Activated CD8-positive, alpha-beta memory T cell treated with anti-CD3 and anti-CD28 coated beads for 36 hours (primary cell): ENCODE measurements at regions not wholly inside any gene's neighbourhood (a gene's known extent, or its start where the extent isn't known, plus 50 kb on each side); places are given as distances from the start of the nearest gene placed in this dataset.

ENCODE experiments used
- CTCF ChIA-PET: fragments of 350-600 bp; sonication (Branson Sonifier 250); formaldehyde crosslinking; loops from one replicate; lab custom pipeline; 2021; ENCODE audit warnings: antibody characterized with exemption; lab: Charles Lee
- POLR2A ChIA-PET: fragments of 350-600 bp; sonication (Branson Sonifier 250); formaldehyde crosslinking; loops from one replicate; lab custom pipeline; 2021; ENCODE audit warnings: antibody characterized with exemption; lab: Charles Lee

DNA sequence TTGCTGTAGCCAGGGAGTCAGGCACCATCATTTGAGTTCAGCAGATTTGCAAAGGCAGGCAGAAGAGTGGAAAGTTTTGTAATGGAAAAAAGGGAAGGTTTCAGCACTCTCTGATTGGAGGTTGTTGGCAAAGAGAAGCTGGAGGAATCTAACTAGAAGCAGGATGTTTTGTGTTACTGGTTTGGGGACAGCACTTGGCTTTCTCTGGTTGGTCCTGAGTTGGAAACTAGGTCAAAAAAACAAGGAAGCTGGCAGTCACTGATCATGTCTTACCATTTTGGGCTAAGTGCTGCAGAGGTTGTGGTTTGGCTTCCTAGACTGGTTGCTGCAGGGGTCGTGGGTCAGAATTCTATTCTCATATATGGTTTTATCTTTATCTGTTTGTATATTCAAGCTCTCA lies 189.8 kb downstream of the DRD1 start:
- CTCF ChIA-PET = no interaction called here
- POLR2A ChIA-PET = no interaction called here

DNA sequence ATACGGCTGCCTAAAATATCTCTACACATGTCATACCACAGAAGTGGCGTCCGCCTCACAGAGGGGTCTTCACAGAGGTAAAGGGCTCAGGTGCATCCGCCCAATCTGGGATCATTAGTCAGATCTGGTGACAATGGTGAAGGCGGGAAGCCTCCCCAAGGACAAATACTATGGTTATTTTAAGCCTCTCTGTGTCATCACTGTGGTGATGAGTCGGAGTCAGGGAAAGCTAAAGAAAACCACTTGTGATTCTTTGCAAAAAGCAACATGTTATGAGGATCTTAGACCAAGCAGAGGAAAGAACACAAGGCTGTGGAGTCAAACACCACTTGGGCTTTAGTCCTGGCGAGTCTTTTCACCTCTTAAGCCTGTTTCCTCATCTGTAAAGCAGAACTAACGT lies 190.4 kb downstream of the DRD1 start:
- POLR2A ChIA-PET = no interaction called here
- CTCF ChIA-PET = no interaction called here

DNA sequence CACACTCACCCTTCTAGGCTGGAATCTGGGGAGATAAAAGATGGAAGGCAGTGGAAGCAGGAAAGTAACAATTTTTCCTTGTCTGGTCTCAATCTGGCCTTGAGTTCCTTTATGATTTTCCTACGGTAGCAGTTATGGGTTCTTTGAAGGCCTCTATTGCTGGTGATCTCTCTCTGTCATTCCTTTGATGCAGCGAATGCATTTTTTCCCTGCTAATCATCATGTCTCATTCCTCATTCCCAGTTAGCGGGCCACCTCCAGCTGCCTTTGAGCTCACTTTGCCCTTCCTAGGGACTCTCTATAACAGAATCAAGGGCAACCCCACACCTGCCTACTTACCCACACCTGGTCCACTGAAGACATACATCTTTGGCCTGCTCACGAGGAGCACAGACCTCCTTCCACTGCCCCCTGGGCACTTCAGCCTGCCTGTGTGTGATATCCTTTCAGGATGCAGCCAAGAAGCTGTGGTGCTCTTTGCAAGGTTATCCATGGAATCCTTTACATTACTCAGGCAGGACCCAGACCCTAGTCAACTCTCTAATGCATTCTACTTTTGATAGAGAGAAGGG lies 191.7 kb downstream of the DRD1 start:
- POLR2A ChIA-PET = no interaction called here
- CTCF ChIA-PET = no interaction called here

DNA sequence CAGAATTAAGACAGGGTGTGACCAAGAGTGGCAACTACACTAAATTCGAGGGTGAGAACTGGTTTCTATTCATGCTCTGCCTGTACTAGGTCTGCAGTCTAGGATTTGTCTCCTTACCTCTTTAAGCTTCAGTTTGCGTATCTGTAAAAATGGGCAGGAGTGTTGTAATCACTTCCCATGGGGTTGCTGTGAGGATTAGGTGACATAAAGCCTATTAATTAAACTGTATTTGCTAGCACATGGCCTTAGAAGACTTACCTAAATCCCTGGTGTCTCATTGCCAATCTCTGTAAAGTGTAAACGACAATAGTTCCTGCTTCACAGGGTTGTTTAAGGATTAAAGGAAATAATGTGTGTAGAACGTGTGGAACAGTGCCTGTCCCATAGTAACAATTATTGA lies 193.6 kb downstream of the DRD1 start:
- ChIA-PET CTCF (no interaction called here), POLR2A (no interaction called here)

DNA sequence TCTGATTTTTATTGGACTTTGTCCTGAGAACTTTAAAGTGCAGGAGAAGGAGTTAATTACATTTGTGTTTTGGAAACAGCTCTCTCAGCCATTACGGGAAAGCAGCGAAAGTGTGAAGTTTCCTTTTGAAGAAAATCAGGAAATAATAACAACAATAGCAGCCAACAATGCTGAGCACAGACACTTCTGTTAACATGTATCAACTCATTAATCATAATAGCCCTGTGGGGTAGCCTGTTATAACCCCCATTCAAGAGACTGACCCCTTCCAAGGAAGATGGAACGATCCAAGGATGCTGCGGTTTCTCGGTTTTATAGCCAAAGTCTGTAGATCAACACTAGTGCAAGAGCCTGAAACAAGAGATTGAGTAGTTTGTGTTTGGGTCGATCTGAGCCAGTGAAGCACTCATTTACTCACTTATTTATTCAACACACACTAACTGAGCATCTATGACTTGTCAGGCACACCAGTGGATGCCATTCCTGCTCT lies 195.5 kb downstream of the DRD1 start:
- POLR2A ChIA-PET = no interaction called here

DNA sequence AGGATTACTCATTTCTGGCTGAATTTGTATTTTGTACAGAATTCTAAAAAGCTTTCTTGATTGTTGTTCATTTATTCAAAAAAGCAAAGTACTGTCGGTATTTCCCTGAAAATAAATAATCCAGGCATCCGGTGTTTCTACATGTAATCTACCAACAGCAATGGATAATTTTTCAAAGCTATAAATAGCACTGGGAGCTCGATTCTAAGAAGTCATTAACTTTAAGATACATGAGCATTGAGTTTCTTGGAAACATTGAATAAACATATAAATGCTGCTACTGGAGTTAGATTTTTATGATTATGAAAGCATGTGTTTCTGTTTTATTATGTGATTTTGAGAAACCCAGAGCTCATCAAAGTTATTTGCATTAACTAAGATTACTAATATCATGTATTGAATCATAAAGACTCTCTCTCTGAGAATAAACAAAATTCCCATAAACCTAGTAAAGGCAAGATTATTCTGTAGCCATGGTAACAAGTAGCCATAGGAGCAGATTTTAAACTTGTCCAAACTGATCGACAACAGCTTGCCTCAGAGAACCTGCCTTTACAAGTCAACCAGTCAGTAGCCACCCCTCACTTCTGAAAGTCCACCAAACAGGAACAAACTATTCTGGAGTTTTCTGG lies 197.0 kb downstream of the DRD1 start:
- ChIA-PET CTCF (no interaction called here), POLR2A (no interaction called here)

More for the DNA sequence above, 195.5 kb downstream of the DRD1 start:
- CTCF ChIA-PET = no interaction called here

DNA sequence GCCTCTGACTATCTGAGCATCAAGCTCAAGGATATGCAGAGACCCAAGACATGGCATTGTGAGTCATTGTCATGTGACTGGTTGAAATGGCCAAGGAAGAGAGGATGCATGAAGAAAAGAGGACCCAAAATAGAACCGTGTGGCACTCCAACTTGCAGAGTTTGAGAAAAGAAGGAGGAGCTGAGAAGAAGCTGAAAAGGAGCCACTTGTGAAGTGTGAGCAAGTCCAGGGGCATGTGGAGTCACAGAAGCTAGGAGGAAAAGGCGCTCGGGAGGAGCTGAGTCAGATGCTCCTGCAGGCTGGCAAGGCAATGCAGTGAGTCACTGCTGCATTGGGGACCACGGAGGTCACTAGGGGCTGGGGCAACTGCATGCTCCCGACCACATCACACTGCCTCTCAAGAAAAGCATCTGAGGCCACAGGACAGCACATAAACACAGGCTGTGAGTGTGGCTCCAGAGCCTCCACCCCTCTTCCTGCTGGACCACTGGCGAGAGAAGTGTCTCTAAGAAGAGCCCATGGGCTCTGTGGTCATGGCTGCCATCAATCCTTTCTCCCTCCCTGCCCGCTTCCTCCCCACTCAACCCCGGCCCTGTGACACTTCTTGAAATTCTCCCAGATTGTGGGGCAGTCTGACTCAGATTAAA lies 197.6 kb downstream of the DRD1 start:
- CTCF ChIA-PET = no interaction called here

DNA sequence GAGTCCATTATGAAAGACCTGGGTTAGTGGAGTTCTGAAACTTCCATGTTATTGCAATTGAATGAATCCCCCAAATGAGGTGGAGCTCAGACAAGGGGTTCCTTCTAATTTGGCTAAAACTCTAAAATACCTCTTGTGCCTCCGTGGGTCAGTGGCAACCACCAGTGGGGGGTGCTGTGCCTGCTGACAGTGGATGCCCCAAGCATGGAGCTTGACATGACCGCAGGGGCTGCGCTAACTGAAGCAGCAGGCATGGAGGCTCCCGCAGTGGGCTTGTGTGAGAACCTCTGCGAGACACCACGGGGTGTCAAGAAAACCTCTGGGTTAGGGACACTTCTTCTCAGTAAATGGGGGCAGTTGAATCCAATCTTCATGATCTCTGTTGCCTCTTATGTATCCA lies 200.5 kb downstream of the DRD1 start:
- CTCF ChIA-PET = no interaction called here
- POLR2A ChIA-PET = no interaction called here

More for the DNA sequence above, 197.6 kb downstream of the DRD1 start:
- POLR2A ChIA-PET = no interaction called here

DNA sequence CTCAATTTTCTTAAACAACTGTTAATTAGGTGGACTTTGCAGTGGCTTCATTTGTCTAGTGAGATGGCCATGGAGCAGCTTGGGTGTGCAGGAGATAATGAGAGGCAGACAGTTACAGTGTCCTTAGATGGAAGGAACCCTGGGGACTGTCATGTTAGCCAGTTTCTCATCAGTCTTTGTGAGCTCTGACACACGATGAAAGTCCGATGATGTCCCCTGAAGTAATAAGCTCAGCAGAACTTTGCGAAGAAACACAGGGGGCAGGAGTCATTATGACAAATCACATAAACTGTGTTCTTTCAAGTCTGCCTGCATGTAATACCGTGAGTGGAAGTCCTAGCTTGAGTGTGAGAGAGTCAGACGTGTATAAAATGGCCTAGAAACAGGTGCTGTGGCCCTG lies 201.8 kb downstream of the DRD1 start:
- POLR2A ChIA-PET = no interaction called here
- CTCF ChIA-PET = no interaction called here

DNA sequence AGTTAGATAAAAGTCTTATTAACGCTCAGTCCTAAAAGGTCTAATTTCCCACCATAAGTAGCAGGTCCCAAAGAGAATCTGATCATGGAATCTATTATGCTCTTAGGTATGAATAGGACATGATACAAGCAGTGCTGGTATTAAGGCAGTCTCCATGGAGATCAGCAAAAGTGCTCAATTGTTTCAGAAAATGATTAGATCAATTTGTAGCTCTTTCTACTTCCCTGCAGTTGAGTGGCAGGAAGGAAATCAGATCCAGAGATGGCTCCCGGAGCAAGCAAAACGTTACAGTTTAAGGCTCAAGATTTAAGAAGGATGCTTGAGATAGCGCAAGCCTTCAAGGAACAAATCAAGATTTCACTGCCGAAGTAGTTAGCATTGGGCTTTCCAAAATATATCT lies 205.7 kb downstream of the DRD1 start:
- ChIA-PET POLR2A (no interaction called here), CTCF (no interaction called here)

DNA sequence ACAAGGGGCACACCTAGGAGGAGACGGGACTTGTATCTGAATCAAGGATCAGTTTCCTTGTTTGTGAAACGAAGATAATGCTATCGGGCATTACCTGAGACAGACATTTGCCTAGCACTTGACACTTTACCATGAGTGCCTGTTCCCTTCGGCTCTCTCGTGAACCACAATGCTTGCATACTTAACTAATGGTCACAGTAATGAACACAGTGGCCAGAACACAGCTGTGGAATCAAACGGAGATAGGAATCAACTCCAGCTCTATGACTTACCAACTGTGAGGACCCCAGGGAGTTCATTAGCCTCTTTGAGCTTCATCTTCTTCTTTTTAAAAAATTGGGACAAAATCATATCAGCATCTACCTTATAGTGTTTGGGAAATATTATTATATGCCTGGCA lies 207.8 kb downstream of the DRD1 start:
- ChIA-PET POLR2A (no interaction called here), CTCF (no interaction called here)

DNA sequence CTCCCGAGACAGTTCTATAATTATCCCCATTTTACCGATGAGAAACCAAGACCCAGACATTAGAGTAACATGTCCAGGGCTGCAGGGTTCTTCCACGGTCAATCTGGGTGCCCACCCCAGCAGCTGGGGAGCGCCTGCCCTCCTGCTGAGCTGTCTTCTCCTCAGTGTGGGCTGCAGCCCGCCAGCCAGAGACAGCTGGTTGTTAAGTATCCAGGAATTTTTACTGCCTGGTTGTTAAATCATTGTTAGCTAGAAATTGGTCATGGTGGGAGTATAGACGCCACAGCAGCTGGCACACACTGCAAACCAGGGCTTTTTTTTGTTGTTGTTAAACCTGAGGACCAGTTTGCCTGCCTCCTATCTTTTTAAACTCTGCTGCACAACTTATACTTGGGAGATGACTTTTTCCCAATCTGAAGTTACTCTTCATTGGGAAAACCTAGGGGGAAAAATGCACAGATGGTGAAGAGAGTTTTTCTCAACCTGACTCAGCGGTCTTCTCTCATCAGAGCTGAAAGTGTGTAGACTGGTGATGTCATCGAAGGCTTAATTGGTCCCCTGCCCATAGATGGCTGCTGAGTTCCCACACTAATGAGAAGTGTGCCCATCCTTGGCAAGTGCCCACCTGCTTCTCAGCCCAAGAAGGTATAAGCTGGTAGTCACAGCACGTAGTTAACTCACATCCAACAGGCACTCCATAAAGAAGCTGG lies 208.6 kb downstream of the DRD1 start:
- CTCF ChIA-PET = no interaction called here
- POLR2A ChIA-PET = no interaction called here

DNA sequence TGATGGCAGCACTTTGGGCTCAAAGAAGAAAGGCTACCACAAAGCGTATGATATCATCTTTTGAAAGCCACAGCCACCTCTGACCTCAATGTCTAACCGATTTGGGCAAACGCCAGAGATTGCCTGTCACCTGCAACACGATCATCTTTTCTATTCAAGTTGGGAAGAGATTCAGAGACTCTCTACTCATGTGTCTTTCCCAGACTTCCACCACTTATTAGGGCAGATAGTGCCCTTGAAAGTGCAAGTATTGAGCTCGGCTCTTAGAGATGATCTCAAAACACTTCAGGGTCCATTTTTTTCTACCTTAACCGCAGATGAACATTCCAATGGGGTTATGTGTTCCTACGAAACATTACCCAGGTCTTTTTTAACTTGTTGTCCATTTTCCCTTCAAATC lies 213.7 kb downstream of the DRD1 start:
- POLR2A ChIA-PET = no interaction called here
- CTCF ChIA-PET = no interaction called here

DNA sequence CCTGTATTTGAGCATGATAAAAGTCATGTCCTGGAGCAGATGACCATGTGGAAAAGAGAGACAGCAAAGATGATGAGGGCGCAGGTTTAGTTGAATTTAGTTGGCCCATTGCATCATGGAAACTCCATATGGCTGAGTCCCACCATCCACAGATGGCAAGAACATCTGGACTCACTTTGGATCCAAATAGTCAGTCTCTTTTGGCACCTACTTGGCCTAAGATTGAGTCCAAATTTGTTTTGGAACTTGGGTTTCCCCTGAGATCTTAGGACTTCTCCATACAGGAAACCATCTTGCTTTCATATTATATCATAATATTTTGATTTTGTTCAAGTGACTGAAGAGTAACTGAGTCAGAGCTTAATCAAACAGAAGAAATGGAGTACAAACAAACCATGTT lies 217.5 kb downstream of the DRD1 start:
- POLR2A ChIA-PET = no interaction called here
- CTCF ChIA-PET = no interaction called here

DNA sequence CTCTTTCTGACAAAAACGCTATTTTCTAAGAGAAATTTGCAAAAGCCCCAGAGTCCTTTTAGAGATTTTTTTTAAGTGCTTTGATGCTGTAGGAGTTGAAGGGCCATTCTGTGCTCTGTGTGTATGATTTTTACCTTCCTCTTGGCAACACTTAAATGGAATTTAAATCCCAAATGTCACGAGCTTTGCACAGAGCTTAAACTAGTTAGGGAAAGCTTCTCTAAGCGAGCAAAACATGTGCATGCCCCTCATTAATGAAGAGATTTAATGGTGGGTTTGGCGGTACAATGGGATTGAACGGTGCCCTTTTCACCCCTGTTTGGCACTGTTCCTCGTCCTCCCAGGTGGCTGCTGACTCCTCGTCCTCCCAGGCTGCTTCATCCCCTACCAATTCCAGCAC lies 220.7 kb downstream of the DRD1 start:
- POLR2A ChIA-PET = no interaction called here
- CTCF ChIA-PET = no interaction called here

DNA sequence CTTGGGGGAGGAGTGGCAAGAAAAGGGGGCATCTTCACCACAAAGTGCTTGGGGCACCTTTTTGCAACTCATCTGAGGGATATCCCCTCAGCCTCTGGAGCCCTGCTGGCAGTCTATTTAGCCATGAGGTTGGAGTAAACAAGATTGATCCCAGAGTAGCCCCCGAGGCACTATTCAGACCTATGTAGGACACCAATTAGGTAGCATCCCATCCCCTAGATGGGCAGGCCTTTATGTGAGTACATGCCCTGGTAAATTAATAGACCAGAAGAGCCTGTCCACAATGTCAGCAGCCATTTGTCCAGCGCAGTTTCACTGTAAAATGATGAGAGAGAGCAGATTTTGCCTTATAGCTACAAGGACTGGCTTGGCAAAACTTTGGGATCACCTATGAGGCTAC lies 221.4 kb downstream of the DRD1 start:
- ChIA-PET CTCF (no interaction called here), POLR2A (no interaction called here)

DNA sequence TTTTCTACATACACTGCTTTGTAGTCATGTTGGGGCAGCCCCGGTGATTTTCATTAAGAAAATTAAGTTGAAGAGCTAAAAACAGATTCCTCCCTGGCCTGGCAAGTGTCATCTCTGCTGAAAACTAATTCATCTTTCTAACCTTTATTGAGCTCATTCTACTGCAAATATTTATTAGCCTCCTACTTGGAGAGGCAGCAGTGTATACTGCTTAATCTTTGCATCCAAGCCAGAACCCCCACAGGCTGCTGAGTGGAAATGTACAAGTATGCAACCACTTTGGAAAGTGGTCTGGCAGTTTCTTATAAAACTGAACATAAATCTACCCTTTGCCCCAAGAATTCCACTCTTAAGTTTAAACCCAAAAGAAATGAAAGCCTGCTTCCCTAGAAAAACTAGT lies 223.4 kb downstream of the DRD1 start:
- POLR2A ChIA-PET = no interaction called here
- CTCF ChIA-PET = no interaction called here

DNA sequence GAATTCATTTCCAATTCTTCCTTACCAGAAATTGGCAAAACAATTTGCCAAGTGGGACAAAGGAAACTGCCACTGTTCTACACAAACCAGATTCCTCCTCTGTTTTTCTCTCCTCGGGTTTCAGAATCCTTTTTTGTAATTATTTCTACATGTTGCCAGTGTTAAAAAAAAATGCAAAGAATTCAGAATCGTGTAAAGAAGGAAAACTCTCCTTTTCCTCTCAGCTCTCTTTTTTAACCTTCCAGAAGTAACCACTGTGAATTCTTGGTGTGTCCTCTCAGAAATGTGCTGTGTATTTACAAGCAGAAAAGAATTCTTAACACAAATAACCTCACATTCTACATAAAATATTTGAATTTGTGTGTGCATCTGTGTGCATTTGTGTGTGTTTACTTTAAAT lies 224.6 kb downstream of the DRD1 start:
- POLR2A ChIA-PET = no interaction called here
- CTCF ChIA-PET = no interaction called here

DNA sequence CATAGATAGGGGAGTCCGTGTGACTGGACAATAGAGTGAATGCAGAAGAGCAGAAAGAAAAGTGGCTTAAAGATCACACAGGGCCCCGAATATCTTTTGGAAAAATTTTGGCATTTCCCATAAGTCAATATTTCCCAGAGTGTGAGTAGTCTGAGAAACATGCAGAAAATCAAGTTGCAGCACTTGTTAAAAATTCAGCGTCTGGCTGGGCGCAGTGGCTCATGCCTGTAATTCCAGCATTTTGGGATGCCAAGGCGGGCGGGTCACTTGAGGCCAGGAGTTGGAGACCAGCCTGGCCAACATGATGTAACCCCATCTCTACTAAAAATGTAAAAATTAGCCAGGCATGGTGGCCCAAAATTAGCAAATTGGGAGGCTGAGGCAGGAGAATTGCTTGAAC lies 227.0 kb downstream of the DRD1 start:
- POLR2A ChIA-PET = no interaction called here

DNA sequence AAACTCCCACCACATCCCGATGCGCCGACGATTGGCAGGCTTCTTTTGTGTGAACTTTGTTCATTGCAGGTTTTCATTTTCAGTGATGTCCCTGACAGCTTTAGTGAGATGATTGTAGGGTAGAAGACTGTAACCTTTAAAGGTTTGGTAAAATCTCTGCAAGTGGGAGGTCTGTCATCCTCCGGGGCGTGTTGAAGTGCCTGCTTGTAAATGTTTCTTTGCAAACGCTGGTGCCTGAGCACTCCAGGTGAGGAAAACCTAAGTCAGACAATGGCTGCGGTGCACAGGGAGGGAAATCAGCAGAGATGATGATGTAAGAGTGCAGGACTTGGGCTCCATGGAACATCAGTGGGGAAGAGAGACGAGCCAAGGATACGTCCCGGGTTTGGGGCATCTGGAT lies 228.1 kb downstream of the DRD1 start:
- POLR2A ChIA-PET = no interaction called here
- CTCF ChIA-PET = no interaction called here

More for the DNA sequence above, 227.0 kb downstream of the DRD1 start:
- CTCF ChIA-PET = no interaction called here

DNA sequence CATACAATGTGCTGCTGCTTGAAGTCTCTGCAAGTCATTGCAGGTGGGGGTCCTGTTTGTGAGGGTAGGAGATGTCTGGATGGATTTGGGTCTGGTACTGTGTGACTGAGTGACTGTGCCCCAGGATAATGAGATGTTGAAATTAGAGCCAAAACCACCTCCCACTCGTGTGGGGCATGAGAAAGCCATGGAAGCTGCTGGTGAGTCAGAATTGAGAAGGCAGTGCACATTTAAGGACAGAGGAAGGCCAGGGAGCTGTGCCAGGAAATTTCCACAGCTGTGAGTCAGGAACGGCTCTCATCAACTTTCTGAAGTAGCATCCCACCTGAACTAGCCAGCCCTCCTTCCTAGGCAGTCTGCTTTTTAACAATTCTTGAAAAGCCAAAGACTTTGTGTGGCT lies 229.8 kb downstream of the DRD1 start:
- POLR2A ChIA-PET = no interaction called here
- CTCF ChIA-PET = no interaction called here
